ENCODE measurements at regions not wholly inside any gene's neighbourhood (a gene's known extent, or its start where the extent isn't known, plus 50 kb on each side); places are given as distances from the start of the nearest gene placed in this dataset.

DNA sequence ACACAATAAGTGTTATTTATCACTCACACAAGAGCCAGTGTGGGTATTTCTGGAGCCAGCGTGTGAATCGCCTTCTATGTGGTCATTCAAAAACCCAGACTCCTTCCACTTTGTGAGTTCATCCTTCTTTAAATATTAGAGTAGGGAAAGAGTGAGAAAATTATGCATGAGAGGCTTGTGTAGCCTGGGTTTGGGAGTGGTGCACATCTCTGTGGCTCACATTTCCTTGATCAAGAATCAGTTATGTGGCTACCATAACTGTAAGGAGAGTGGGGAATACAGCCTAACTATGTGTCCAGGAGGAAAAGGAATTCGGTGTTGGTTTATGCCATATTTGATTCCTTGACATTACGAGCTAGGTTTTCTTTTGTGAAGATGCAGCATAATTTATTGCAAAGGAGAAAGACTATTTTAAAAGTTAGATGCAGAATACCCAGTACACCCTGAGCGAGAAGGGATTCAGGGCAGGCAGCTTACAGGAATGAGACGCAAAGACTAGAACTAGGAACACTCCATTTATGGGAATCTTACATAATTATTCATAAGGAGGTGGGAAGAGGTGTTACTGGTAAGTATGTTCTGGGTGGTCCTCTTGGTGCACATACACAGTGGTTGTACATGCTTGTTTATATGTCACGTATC, 638.5 kb downstream of the COL12A1 start:
- DNase-seq: no peak
- TF ChIP-seq, protein P1, sequence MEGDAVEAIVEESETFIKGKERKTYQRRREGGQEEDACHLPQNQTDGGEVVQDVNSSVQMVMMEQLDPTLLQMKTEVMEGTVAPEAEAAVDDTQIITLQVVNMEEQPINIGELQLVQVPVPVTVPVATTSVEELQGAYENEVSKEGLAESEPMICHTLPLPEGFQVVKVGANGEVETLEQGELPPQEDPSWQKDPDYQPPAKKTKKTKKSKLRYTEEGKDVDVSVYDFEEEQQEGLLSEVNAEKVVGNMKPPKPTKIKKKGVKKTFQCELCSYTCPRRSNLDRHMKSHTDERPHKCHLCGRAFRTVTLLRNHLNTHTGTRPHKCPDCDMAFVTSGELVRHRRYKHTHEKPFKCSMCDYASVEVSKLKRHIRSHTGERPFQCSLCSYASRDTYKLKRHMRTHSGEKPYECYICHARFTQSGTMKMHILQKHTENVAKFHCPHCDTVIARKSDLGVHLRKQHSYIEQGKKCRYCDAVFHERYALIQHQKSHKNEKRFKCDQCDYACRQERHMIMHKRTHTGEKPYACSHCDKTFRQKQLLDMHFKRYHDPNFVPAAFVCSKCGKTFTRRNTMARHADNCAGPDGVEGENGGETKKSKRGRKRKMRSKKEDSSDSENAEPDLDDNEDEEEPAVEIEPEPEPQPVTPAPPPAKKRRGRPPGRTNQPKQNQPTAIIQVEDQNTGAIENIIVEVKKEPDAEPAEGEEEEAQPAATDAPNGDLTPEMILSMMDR (IDR thresholded peaks at IDR 0.05): no peak
- TF ChIP-seq POLR2A (IDR thresholded peaks at IDR 0.05): no peak
- no peak overlapping the region for H3K27ac ChIP-seq
- WGBS, 2 donors: 91 to 93% methylated on average over 7 of the region's 7 CpGs
- H3K4me3 ChIP-seq: no peak overlapping the region
- H3K9me3 ChIP-seq: no peaks in the 10 kb centered on the region
- intact Hi-C loops (cut with DNase I): no loop called here
- no peaks in the 10 kb centered on the region for H3K4me1 ChIP-seq
- no peaks in the 10 kb centered on the region for H3K36me3 ChIP-seq
- no peaks in the 10 kb centered on the region for H3K27me3 ChIP-seq

DNA sequence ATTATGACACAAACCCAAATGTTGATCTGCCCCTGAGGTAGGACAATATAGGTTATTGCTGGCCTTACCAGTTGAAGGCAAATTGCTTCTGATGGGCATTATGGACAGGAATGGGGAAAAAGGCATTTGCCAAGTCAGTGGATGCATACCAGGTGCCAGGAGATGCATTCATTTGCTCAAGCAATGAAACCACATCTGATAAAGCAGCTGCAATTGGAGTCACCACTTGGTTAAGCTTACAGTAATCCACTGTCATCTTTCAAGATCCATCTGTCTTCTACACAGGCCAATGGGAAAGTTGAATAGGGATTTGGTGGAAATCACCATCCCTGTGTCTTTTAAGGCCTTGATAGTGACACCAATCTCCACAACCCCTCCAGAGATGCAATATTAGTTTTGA, 648.6 kb downstream of the COL12A1 start:
- no peak overlapping the region for H3K4me3 ChIP-seq
- no peaks in the 10 kb centered on the region for H3K36me3 ChIP-seq
- H3K4me1 ChIP-seq: no peaks in the 10 kb centered on the region
- no peak overlapping the region for H3K27ac ChIP-seq
- intact Hi-C loops (cut with DNase I): no loop called here
- H3K27me3 ChIP-seq: no peaks in the 10 kb centered on the region
- TF ChIP-seq POLR2A (IDR thresholded peaks at IDR 0.05): no peak
- TF ChIP-seq, protein P1 (IDR thresholded peaks at IDR 0.05): no peak
- no peaks in the 10 kb centered on the region for H3K9me3 ChIP-seq
- DNase-seq: no peak

GRCh38 chr6:74554041-74554440, 651.8 kb downstream of the COL12A1 start:
- intact Hi-C loops (cut with DNase I): no loop called here
- no peaks in the 10 kb centered on the region for H3K4me1 ChIP-seq
- no peaks in the 10 kb centered on the region for H3K9me3 ChIP-seq
- 50 to 69% methylated on average over 2 of the region's 2 CpGs for WGBS, 2 donors
- no peak for DNase-seq
- H3K36me3 ChIP-seq: no peaks in the 10 kb centered on the region
- no peak for TF ChIP-seq POLR2A (IDR thresholded peaks at IDR 0.05)
- TF ChIP-seq, protein P1 (IDR thresholded peaks at IDR 0.05): no peak
- H3K4me3 ChIP-seq: no peak overlapping the region
- H3K27me3 ChIP-seq: no peaks in the 10 kb centered on the region
- no peak overlapping the region for H3K27ac ChIP-seq

DNA sequence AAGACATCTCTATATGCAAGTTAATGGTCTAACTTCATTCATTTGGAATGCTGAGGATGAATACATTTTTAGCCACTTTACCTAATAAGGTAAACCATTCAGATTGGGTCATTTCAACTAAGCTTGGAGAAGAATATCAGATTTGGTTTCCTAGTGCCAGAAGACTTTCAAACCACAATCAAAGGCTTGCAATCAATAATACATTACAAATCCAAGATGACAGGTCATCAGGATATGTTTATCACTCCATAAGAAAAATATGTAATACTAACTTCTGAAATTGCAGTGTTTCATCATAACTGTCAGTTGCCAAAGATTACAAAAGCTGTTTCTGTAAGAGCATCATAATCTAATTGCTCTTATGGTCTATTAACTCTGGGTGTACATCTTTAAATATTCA, 654.0 kb downstream of the COL12A1 start:
- no peaks in the 10 kb centered on the region for H3K27me3 ChIP-seq
- intact Hi-C loops (cut with DNase I): no loop called here
- DNase-seq: no peak
- H3K4me3 ChIP-seq: no peak overlapping the region
- TF ChIP-seq, protein P1 (IDR thresholded peaks at IDR 0.05): no peak
- no peak for TF ChIP-seq POLR2A (IDR thresholded peaks at IDR 0.05)
- no peaks in the 10 kb centered on the region for H3K9me3 ChIP-seq
- no peaks in the 10 kb centered on the region for H3K4me1 ChIP-seq
- no peaks in the 10 kb centered on the region for H3K36me3 ChIP-seq
- no peak overlapping the region for H3K27ac ChIP-seq

DNA sequence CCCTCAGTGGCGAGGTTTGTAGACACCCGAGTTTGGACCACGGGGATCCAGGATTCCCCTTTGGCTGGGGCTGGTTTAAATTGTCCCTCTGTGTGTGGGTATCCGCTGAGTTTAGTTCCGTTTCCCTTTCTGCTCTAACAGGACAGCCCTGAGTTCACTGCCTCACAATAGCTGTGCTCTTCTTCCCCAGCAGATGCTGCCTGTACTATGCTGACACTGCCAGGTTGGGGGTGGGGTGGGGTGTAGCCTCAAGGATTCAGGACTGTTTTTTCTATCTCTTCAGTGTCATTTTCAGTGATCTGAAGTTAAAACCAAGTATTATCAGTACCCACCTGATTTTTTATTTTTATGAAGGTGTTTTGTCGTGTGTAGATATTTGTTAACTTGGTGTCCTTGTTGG, 655.0 kb downstream of the COL12A1 start:
- Histone ChIP-seq H3K9me3 (no peaks in the 10 kb centered on the region), H3K4me1 (no peaks in the 10 kb centered on the region), H3K36me3 (no peaks in the 10 kb centered on the region), H3K27ac (no peak overlapping the region), H3K27me3 (no peaks in the 10 kb centered on the region), H3K4me3 (no peak overlapping the region)
- TF ChIP-seq, protein P1 (IDR thresholded peaks at IDR 0.05): no peak
- no peak for TF ChIP-seq POLR2A (IDR thresholded peaks at IDR 0.05)
- intact Hi-C loops (cut with DNase I): no loop called here
- 79 to 84% methylated on average over 3 of the region's 6 CpGs for WGBS, 2 donors
- no peak for DNase-seq
